Mesothelial cell of epicardium (in vitro differentiated cells): ENCODE measurements at regions not wholly inside any gene's neighbourhood (a gene's known extent, or its start where the extent isn't known, plus 50 kb on each side); places are given as distances from the start of the nearest gene placed in this dataset.

Source experiments
- DNase-seq, 2 experiments: peaks; one replicate each; pipeline ENCODE4 v3.0.0; 2021; ENCODE audit warnings: low spot score in 2 of 2; ENCODE audit not compliant: unreplicated experiment in 2 of 2
- H3K27ac Mint-ChIP-seq: 2 replicates; pipeline ENCODE4 v1.8.0; 2021; ENCODE audit warnings: mixed read lengths
- H3K27me3 Mint-ChIP-seq: 2 replicates; pipeline ENCODE4 v1.8.0; 2021; ENCODE audit warnings: low read depth, mixed read lengths
- H3K36me3 Mint-ChIP-seq: 2 replicates; pipeline ENCODE4 v1.8.0; 2021; ENCODE audit warnings: mixed read lengths
- H3K4me1 Mint-ChIP-seq: 2 replicates; pipeline ENCODE4 v1.8.0; 2021; ENCODE audit warnings: mixed read lengths
- H3K4me3 Mint-ChIP-seq: 2 replicates; pipeline ENCODE4 v1.8.0; 2021; ENCODE audit warnings: mild to moderate bottlenecking, moderate library complexity, mixed read lengths
- H3K9me3 Mint-ChIP-seq: 2 replicates; pipeline ENCODE4 v1.8.0; 2021; ENCODE audit warnings: mixed read lengths
- TF ChIP-seq, protein P1 (sequence below): fragments of 200-600 bp; sonication (generic); IDR thresholded peaks from one replicate; pipeline ENCODE4 v1.5.0; 2021; ENCODE audit warnings: antibody characterized with exemption; ENCODE audit not compliant: unreplicated experiment

DNA sequence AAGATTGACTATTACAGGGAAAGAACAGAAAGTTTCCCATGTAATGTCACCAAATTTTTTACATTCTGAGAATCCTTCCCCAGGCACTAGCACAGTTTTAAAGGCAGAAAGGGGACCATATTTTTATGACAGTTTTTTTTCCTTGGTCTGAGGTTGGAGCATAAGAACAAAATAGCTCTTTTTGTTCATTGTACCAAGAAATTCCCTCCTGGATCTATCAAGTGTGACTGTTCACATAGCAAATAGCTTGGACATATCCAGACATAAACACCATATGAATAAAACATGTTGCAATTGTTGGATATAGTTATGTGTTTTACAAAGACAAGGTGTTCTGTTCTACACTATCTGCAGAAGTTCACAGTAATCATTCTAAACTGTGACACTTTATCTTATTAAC is 182.4 kb upstream of the ADGRL2 start:
- no peak overlapping the region for H3K4me3 Mint-ChIP-seq
- H3K27me3 Mint-ChIP-seq: no peaks in the 10 kb centered on the region
- H3K4me1 Mint-ChIP-seq: no peaks in the 10 kb centered on the region
- no peak overlapping the region for H3K27ac Mint-ChIP-seq
- peaks cover 4% of the 10 kb centered on the region for H3K36me3 Mint-ChIP-seq
- peaks cover 25% of the 10 kb centered on the region for H3K9me3 Mint-ChIP-seq
- DNase-seq: no peak
- TF ChIP-seq, protein P1, sequence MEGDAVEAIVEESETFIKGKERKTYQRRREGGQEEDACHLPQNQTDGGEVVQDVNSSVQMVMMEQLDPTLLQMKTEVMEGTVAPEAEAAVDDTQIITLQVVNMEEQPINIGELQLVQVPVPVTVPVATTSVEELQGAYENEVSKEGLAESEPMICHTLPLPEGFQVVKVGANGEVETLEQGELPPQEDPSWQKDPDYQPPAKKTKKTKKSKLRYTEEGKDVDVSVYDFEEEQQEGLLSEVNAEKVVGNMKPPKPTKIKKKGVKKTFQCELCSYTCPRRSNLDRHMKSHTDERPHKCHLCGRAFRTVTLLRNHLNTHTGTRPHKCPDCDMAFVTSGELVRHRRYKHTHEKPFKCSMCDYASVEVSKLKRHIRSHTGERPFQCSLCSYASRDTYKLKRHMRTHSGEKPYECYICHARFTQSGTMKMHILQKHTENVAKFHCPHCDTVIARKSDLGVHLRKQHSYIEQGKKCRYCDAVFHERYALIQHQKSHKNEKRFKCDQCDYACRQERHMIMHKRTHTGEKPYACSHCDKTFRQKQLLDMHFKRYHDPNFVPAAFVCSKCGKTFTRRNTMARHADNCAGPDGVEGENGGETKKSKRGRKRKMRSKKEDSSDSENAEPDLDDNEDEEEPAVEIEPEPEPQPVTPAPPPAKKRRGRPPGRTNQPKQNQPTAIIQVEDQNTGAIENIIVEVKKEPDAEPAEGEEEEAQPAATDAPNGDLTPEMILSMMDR: no peak

DNA sequence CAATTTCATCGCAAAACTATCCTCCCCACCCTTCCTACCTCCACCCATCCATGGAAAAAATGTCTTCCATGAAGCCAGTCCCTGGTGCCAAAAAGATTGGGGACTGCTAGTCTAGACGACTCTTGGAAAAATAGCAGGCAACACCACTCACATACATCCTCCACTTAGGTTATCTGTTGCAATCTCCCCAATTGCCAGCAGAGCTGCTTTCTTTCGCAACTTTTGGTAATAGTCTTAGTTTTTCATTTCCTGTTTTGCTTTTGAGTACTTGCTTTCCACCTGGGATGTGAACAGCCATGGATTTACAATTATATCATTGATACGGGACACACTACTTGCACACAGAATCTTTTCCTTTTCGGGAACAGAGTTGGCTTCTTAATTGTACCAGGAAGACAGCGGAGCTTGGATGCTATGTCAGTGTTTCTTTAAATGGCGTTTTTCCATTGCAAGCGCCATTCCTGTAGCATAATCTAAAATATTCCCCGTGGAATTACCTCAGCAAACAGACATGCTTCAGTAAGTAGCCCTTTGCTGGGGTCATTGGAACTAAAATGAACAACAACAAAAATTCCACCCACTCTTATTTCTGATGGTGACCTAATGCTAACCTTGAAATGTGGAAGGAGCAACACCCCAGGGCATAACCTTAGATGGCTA is 183.3 kb upstream of the ADGRL2 start:
- no peak for DNase-seq
- TF ChIP-seq, protein P1: no peak
- H3K4me3 Mint-ChIP-seq: no peak overlapping the region

GRCh38 chr1:81613803-81614202 is 186.9 kb upstream of the ADGRL2 start:
- TF ChIP-seq, protein P1: no peak
- peaks cover 34% of the 10 kb centered on the region for H3K9me3 Mint-ChIP-seq
- no peak for DNase-seq

More for the DNA sequence above, 183.3 kb upstream of the ADGRL2 start:
- Mint-ChIP-seq H3K36me3 (peaks cover 4% of the 10 kb centered on the region), H3K4me1 (no peaks in the 10 kb centered on the region), H3K27ac (no peak overlapping the region), H3K9me3 (peaks cover 25% of the 10 kb centered on the region), H3K27me3 (no peaks in the 10 kb centered on the region)

DNA sequence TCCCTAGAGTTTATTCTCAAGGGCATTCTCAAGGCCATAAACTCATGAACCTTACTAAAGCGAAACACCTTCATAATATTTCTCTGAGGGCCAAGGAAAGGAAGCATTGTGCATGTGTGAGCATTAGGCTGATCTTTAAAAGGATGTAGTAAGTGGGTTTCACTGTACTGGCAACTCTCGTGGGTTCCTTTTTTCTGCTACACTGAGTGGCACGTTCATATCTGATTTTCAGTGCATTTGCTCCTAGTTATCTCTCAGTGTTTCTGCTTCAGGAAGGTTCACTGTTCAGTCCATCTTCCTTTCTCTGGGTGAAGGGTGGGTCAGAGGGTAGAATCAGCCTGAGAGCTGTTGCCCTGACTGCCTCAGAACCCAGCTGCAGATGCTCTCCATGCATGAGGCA is 192.8 kb upstream of the ADGRL2 start:
- H3K27ac Mint-ChIP-seq: no peak overlapping the region
- H3K4me1 Mint-ChIP-seq: peaks cover 8% of the 10 kb centered on the region
- no peaks in the 10 kb centered on the region for H3K27me3 Mint-ChIP-seq
- H3K4me3 Mint-ChIP-seq: no peak overlapping the region
- DNase-seq: no peak
- peaks cover 2% of the 10 kb centered on the region for H3K36me3 Mint-ChIP-seq
- TF ChIP-seq, protein P1: no peak
- peaks cover 22% of the 10 kb centered on the region for H3K9me3 Mint-ChIP-seq

More at GRCh38 chr1:81613803-81614202, 186.9 kb upstream of the ADGRL2 start:
- Mint-ChIP-seq H3K4me1 (no peaks in the 10 kb centered on the region), H3K4me3 (no peak overlapping the region), H3K27me3 (no peaks in the 10 kb centered on the region), H3K27ac (no peak overlapping the region), H3K36me3 (peaks cover 6% of the 10 kb centered on the region)

DNA sequence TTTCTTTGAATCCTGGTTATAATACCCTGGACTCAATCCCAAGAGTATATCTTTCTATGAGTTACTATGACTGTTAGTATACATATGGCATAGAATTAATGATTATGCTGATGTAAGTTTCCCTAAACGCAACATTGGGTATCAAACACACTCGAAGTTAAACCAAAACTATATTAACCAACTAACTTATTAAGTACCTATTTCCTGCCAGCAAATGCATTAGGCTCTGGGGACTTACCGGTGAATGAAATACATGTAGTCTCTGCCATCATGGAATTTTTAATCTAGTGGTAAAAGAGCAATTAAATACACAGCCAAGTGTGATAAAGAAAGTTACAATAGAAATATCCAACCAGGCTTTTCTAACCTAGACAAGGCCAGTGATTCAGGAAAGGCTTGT is 193.6 kb upstream of the ADGRL2 start:
- no peak overlapping the region for H3K4me3 Mint-ChIP-seq
- H3K9me3 Mint-ChIP-seq: peaks cover 20% of the 10 kb centered on the region
- TF ChIP-seq, protein P1: no peak
- no peaks in the 10 kb centered on the region for H3K27me3 Mint-ChIP-seq
- peaks cover 2% of the 10 kb centered on the region for H3K36me3 Mint-ChIP-seq
- no peak for DNase-seq
- no peak overlapping the region for H3K27ac Mint-ChIP-seq
- peaks cover 8% of the 10 kb centered on the region for H3K4me1 Mint-ChIP-seq

DNA sequence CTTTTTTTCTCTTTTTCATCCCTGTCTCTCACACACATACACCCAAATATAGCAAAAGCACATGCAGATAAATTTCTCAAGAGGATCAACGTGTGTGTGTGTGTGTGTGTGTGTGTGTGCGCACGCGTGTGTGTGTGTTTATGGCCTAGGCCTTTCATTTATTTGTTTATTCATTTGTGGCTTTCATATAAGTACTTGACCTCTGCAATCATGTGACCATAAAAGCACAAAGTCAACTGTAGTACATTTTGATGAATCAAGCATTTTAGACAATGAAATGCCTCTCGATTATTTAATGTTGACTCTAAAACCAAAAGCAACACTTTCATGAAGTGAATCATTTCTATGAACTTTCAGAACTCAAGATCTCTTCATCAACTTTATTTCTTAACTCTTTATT is 194.1 kb upstream of the ADGRL2 start:
- peaks cover 9% of the 10 kb centered on the region for H3K4me1 Mint-ChIP-seq
- H3K4me3 Mint-ChIP-seq: no peak overlapping the region
- H3K9me3 Mint-ChIP-seq: peaks cover 16% of the 10 kb centered on the region
- no peaks in the 10 kb centered on the region for H3K36me3 Mint-ChIP-seq
- no peaks in the 10 kb centered on the region for H3K27me3 Mint-ChIP-seq
- TF ChIP-seq, protein P1: no peak
- H3K27ac Mint-ChIP-seq: no peak overlapping the region
- no peak for DNase-seq
